GM23338 (cell line): ENCODE measurements at regions not wholly inside any gene's neighbourhood (a gene's known extent, or its start where the extent isn't known, plus 50 kb on each side); places are given as distances from the start of the nearest gene placed in this dataset.
"Not testable (repeated sequence)": the region's sequence is repeated elsewhere in the genome, so short reads cannot be mapped to it uniquely, and the experiment has no call there.

Experiments
- ATAC-seq: fragments of 200-7000 bp; cut with Tn5 transposase; 3 replicates; pipeline ENCODE4 v1.9.1; 2020
- DNase-seq: peaks from one replicate; pipeline ENCODE4 v3.0.0-alpha.2; 2015; ENCODE audit warnings: low spot score
- H2AFZ ChIP-seq: fragments of 200-600 bp; sonication (generic); 2 replicates; pipeline ENCODE4 v1.8.0; 2016; ENCODE audit warnings: antibody characterized with exemption, mild to moderate bottlenecking, moderate library complexity
- H3F3A ChIP-seq: fragments of 200-600 bp; sonication (generic); replicated peaks from 2 replicates; pipeline ENCODE4 v1.8.0; 2017; ENCODE audit warnings: antibody characterized with exemption, mixed run types, low read depth
- H3K27ac ChIP-seq: fragments of 200-600 bp; sonication (generic); 2 replicates; pipeline ENCODE4 v1.6.1; 2016; ENCODE audit warnings: low read depth
- H3K27me3 ChIP-seq: fragments of 200-600 bp; sonication (generic); 2 replicates; pipeline ENCODE4 v1.8.0; 2016; ENCODE audit warnings: mild to moderate bottlenecking, mixed run types, moderate library complexity; ENCODE audit not compliant: insufficient read depth
- H3K36me3 ChIP-seq: fragments of 200-600 bp; sonication (generic); 2 replicates; pipeline ENCODE4 v1.8.0; 2016; ENCODE audit warnings: mild to moderate bottlenecking; ENCODE audit not compliant: insufficient read depth
- H3K4me1 ChIP-seq: fragments of 200-600 bp; sonication (generic); 2 replicates; pipeline ENCODE4 v1.8.0; 2016; ENCODE audit warnings: mild to moderate bottlenecking, moderate library complexity; ENCODE audit not compliant: insufficient read depth
- H3K4me2 ChIP-seq: fragments of 200-600 bp; sonication (generic); 2 replicates; pipeline ENCODE4 v1.7.1; 2017; ENCODE audit warnings: mixed run types
- H3K4me3 ChIP-seq: fragments of 200-600 bp; sonication (generic); 2 replicates; pipeline ENCODE4 v1.6.1; 2016; ENCODE audit warnings: mixed run types
- H3K79me2 ChIP-seq: fragments of 200-600 bp; sonication (generic); replicated peaks from 2 replicates; pipeline ENCODE4 v1.8.0; 2017; ENCODE audit warnings: mild to moderate bottlenecking; ENCODE audit not compliant: insufficient read depth
- H3K9me2 ChIP-seq: fragments of 200-600 bp; sonication (generic); 2 replicates; pipeline ENCODE4 v1.8.0; 2017; ENCODE audit not compliant: insufficient read depth
- H4K20me1 ChIP-seq: fragments of 200-600 bp; sonication (generic); replicated peaks from 2 replicates; pipeline ENCODE4 v1.8.0; 2017; ENCODE audit warnings: mild to moderate bottlenecking; ENCODE audit not compliant: insufficient read depth
- H3K27ac Mint-ChIP-seq: 2 replicates; pipeline ENCODE4 v1.8.0; 2020; ENCODE audit warnings: inconsistent platforms, mild to moderate bottlenecking, moderate library complexity, mixed read lengths
- H3K27me3 Mint-ChIP-seq: 3 replicates; pipeline ENCODE4 v1.8.0; 2022; ENCODE audit warnings: low read depth, mild to moderate bottlenecking, moderate library complexity, mixed read lengths, inconsistent platforms; ENCODE audit not compliant: insufficient read depth, poor library complexity
- H3K36me3 Mint-ChIP-seq: 3 replicates; pipeline ENCODE4 v1.8.0; 2021; ENCODE audit warnings: low read depth, mild to moderate bottlenecking, inconsistent platforms, moderate library complexity, mixed read lengths
- H3K4me1 Mint-ChIP-seq: 3 replicates; pipeline ENCODE4 v1.8.0; 2020; ENCODE audit warnings: mild to moderate bottlenecking, inconsistent platforms, mixed read lengths
- H3K4me3 Mint-ChIP-seq: 3 replicates; pipeline ENCODE4 v1.8.0; 2021; ENCODE audit warnings: moderate library complexity, mild to moderate bottlenecking, inconsistent platforms, mixed read lengths
- H3K9me3 Mint-ChIP-seq: 3 replicates; pipeline ENCODE4 v1.8.0; 2020; ENCODE audit warnings: moderate library complexity, mild to moderate bottlenecking, inconsistent platforms, mixed read lengths

- H3K27ac ChIP-seq, H3K4me3 ChIP-seq, H3K4me3 Mint-ChIP-seq, H3K4me2 ChIP-seq, H3K9me2 ChIP-seq, H3K79me2 ChIP-seq, H3K4me1 ChIP-seq, H3F3A ChIP-seq, H4K20me1 ChIP-seq, H3K4me1 Mint-ChIP-seq, DNase-seq, ATAC-seq, H3K27ac Mint-ChIP-seq, H3K27me3 Mint-ChIP-seq, H3K27me3 ChIP-seq, H2AFZ ChIP-seq: not testable (repeated sequence)
- peaks cover 35% of the 10 kb centered on the region; the same call in 2 of the 3 replicates for H3K36me3 Mint-ChIP-seq
- peaks cover 18% of the 10 kb centered on the region; the same call in 1 of the 2 replicates for H3K36me3 ChIP-seq
- H3K9me3 Mint-ChIP-seq, result peaks cover 79% of the 10 kb centered on the region
These were observed 502.0 kb upstream of the ALG10B start for GRCh38 chr12:37814529-37814928.
